Left ventricle myocardium inferior (tissue), 1 donor: ENCODE measurements at regions not wholly inside any gene's neighbourhood (a gene's known extent, or its start where the extent isn't known, plus 50 kb on each side); places are given as distances from the start of the nearest gene placed in this dataset.
"Not testable (repeated sequence)": the region's sequence is repeated elsewhere in the genome, so short reads cannot be mapped to it uniquely, and the experiment has no call there.

Experiments used
- DNase-seq: peaks from one replicate; pipeline ENCODE4 v3.0.0-alpha.2; 2020
- H3K27ac ChIP-seq: fragments of 200-600 bp; replicated peaks from 2 replicates; pipeline ENCODE4 v1.8.0; 2021
- H3K27me3 ChIP-seq: fragments of 200-600 bp; 2 replicates; pipeline ENCODE4 v1.8.0; 2021; ENCODE audit warnings: low read depth
- H3K36me3 ChIP-seq: fragments of 200-600 bp; 2 replicates; pipeline ENCODE4 v1.8.0; 2021
- H3K4me1 ChIP-seq: fragments of 200-600 bp; 2 replicates; pipeline ENCODE4 v1.8.0; 2021
- H3K4me3 ChIP-seq: fragments of 200-600 bp; 2 replicates; pipeline ENCODE4 v1.8.0; 2021; ENCODE audit warnings: mild to moderate bottlenecking, moderate library complexity
- H3K9me3 ChIP-seq: fragments of 200-600 bp; replicated peaks from 2 replicates; pipeline ENCODE4 v1.8.0; 2021
- intact Hi-C: fragments of 100-400 bp; cut with micrococcal nuclease; formaldehyde crosslinking; loops from one replicate; pipeline ENCODE4 v1.11.0; 2022
- TF ChIP-seq, protein P1 (sequence below): fragments of 200-600 bp; IDR thresholded peaks from 2 replicates; pipeline ENCODE4 v1.8.0; 2021; ENCODE audit warnings: antibody characterized with exemption, mild to moderate bottlenecking, borderline replicate concordance
- donor health status: DM: no; HTN: yes; CAD: no; lungs with severe emphysema.

DNA sequence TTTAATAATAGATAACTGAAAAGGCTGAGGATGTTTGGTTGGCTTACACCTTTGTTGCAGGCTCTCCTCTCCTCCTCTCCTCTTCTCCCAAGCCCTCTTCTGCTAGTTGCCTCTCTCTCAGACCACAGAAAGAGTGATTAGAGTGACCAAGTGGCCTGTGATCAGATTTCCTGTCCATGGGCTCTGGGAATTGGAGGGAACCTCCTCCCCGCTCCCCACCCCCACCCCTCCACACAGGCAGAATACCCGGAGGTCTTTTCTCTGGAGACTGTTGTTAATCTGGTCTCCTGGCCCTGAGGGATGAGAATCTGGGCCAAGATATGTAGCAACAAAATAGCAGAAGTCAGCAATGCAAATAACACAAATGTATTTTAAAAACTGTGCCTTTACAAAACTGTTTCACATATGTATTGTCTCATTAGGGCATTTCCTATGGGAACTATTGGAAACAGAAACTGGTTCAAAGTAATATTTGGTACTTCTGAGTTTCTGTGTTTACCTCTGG, 361.3 kb downstream of the NR2F1-AS1 start:
- Histone ChIP-seq H3K4me3 (no peak overlapping the region), H3K4me1 (no peaks in the 10 kb centered on the region)

DNA sequence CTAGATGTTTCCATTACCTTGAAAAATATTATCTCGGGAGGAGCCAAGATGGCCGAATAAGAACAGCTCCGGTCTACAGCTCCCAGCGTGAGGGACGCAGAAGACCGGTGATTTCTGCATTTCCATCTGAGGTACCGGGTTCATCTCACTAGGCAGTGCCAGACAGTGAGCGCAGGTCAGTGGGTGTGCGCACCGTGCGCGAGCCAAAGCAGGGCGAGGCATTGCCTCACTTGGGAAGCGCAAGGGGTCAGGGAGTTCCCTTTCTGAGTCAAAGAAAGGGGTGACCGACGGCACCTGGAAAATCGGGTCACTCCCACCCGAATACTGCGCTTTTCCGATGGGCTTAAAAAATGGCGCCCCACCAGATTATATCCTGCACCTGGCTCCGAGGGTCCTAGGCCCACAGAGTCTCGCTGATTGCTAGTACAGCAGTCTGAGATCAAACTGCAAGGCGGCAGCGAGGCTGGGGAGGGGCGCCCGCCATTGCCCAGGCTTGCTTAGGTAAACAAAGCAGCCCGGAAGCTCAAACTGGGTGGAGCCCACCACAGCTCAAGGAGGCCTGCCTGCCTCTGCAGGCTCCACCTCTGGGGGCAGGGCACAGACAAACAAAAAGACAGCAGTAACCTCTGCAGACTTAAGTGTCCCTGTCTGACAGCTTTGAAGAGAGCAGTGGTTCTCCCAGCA, 367.8 kb downstream of the NR2F1-AS1 start:
- H3K9me3 ChIP-seq, H3K36me3 ChIP-seq, H3K27me3 ChIP-seq, DNase-seq, H3K27ac ChIP-seq, intact Hi-C loops, H3K4me3 ChIP-seq, H3K4me1 ChIP-seq: not testable (repeated sequence)

More for the DNA sequence above, 361.3 kb downstream of the NR2F1-AS1 start:
- H3K9me3 ChIP-seq, result no peaks in the 10 kb centered on the region
- no peaks in the 10 kb centered on the region for H3K27me3 ChIP-seq
- H3K36me3 ChIP-seq, result no peaks in the 10 kb centered on the region
- H3K27ac ChIP-seq, result no peak overlapping the region
- DNase-seq, result no peak
- TF ChIP-seq, protein P1, sequence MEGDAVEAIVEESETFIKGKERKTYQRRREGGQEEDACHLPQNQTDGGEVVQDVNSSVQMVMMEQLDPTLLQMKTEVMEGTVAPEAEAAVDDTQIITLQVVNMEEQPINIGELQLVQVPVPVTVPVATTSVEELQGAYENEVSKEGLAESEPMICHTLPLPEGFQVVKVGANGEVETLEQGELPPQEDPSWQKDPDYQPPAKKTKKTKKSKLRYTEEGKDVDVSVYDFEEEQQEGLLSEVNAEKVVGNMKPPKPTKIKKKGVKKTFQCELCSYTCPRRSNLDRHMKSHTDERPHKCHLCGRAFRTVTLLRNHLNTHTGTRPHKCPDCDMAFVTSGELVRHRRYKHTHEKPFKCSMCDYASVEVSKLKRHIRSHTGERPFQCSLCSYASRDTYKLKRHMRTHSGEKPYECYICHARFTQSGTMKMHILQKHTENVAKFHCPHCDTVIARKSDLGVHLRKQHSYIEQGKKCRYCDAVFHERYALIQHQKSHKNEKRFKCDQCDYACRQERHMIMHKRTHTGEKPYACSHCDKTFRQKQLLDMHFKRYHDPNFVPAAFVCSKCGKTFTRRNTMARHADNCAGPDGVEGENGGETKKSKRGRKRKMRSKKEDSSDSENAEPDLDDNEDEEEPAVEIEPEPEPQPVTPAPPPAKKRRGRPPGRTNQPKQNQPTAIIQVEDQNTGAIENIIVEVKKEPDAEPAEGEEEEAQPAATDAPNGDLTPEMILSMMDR, result no peak
- intact Hi-C loops, result no loop called here

DNA sequence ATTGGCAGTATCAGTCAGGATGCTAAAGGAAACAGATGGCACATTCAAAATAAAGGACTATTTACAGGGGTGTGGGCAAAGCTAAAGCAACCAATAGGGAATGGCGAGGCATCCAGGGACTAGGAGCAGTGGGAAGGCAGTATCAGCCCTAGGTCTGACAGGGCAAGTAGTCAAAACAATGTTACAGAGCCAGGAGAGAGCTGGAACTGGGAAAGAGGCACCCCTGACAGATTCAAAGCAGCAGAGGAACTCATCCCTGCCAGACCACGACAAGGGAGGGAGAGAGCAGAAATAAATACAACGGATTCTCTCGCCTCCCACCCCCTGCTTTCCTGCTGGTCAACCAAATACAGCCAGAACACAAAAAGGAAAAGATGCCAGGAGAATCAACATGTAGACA, 371.5 kb downstream of the NR2F1-AS1 start:
- intact Hi-C loops, result no loop called here
- Histone ChIP-seq H3K36me3 (no peaks in the 10 kb centered on the region), H3K4me3 (no peak overlapping the region), H3K27me3 (no peaks in the 10 kb centered on the region), H3K9me3 (no peaks in the 10 kb centered on the region), H3K27ac (no peak overlapping the region), H3K4me1 (no peaks in the 10 kb centered on the region)
- TF ChIP-seq, protein P1, result no peak
- no peak for DNase-seq

DNA sequence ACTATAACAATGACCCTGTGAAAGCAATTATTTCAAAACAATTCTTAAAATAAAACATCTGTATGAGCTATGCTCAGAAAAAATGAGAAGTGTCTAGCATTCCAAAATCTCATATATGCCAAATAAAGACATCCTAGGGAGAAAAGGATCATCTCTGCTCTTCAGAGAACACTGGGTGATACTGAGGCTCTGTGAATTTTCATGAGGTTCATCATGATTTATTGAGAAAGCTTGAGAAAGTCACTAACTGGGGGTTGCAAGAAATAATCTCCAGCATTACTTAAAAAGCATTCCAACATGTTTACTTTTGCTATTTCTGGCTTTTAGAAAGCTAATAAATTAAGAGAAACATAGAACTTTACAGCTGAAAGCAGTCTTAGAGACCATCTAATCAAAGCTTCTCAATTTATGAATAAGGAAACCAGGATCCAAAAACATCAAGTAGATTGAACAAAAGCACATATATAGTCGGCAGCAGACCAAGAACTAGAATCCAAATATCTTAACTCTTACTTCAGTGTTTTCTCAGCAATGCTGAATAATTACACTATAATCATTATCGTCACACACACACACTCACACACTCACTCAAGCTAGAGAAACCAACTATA, 372.8 kb downstream of the NR2F1-AS1 start:
- Histone ChIP-seq H3K27ac (no peak overlapping the region), H3K4me1 (no peaks in the 10 kb centered on the region), H3K4me3 (no peak overlapping the region), H3K27me3 (no peaks in the 10 kb centered on the region), H3K9me3 (no peaks in the 10 kb centered on the region), H3K36me3 (no peaks in the 10 kb centered on the region)
- intact Hi-C loops, result no loop called here
- no peak for DNase-seq
- TF ChIP-seq, protein P1, result no peak

DNA sequence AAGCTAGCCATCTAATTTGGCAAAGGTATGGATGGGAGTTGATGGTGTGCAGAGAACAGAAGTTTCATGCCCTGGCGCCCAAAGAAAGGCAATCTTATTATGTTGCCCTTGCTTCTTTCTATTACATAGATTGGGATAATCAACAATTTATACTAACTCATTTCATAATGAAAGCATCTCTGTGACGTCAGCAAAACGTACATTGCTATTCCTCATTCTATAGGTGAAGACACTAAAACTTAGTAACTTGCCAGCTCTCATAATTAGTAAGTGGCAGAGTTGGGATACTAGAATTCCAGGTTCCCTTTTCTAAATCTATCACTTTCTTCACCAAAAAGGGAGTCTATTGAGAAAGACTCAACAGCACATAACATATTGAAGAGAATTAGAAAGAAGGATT, 374.8 kb downstream of the NR2F1-AS1 start:
- no peaks in the 10 kb centered on the region for H3K4me1 ChIP-seq
- H3K9me3 ChIP-seq, result no peaks in the 10 kb centered on the region
- no peak overlapping the region for H3K27ac ChIP-seq
- no peaks in the 10 kb centered on the region for H3K27me3 ChIP-seq
- H3K36me3 ChIP-seq, result no peaks in the 10 kb centered on the region
- DNase-seq, result no peak
- H3K4me3 ChIP-seq, result no peak overlapping the region
- intact Hi-C loops, result no loop called here
- TF ChIP-seq, protein P1, result no peak

DNA sequence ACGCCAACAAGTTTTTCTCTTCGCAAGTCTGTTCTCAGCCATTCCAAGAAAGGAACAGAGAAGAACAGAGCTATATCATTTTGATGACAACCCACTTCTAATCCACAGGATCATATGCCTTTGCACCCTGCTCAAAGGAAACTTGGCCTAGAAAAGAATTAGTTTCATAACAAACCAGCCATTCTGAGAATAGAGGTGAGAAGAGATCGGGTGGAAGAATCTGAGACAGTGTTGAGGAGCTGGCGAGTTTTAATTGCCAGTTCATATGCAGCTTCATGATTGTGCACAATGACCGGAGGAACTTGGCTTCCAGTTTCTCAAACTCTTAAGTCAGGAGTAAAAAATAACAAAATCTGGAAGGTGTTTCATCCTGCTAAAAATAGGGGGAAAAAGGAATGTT, 380.0 kb downstream of the NR2F1-AS1 start:
- TF ChIP-seq, protein P1, result no peak
- H3K36me3 ChIP-seq, result no peaks in the 10 kb centered on the region
- H3K27ac ChIP-seq, result no peak overlapping the region
- DNase-seq, result no peak
- intact Hi-C loops, result no loop called here
- H3K9me3 ChIP-seq, result no peaks in the 10 kb centered on the region
- H3K27me3 ChIP-seq, result no peaks in the 10 kb centered on the region
- H3K4me1 ChIP-seq, result no peaks in the 10 kb centered on the region
- H3K4me3 ChIP-seq, result no peak overlapping the region
